Brain microvascular endothelial cell (primary cell): ENCODE measurements at regions not wholly inside any gene's neighbourhood (a gene's known extent, or its start where the extent isn't known, plus 50 kb on each side); places are given as distances from the start of the nearest gene placed in this dataset.
"Not testable (repeated sequence)": the region's sequence is repeated elsewhere in the genome, so short reads cannot be mapped to it uniquely, and the experiment has no call there.

Experiments
- DNase-seq: peaks from one replicate; pipeline ENCODE4 v3.0.0-alpha.2; 2020
- H3K27ac ChIP-seq: fragments of 250-450 bp; sonication (Bioruptor Pico); 2 replicates; pipeline ENCODE4 v1.5.1; 2020; ENCODE audit warnings: mild to moderate bottlenecking, moderate library complexity
- H3K27me3 ChIP-seq: fragments of 250-450 bp; sonication (Bioruptor Pico); replicated peaks from 2 replicates; pipeline ENCODE4 v1.5.1; 2020; ENCODE audit warnings: mild to moderate bottlenecking
- H3K36me3 ChIP-seq: fragments of 250-450 bp; sonication (Bioruptor Pico); replicated peaks from 2 replicates; pipeline ENCODE4 v1.5.1; 2020; ENCODE audit warnings: mild to moderate bottlenecking
- H3K4me3 ChIP-seq: 2 replicates; pipeline ENCODE4 v1.5.1; 2011; ENCODE audit warnings: low read depth, mild to moderate bottlenecking, control low read depth, low read length, moderate library complexity
- CTCF ChIP-seq: IDR thresholded peaks from 2 replicates; pipeline ENCODE4 v1.5.1; 2011; ENCODE audit warnings: low read depth, mild to moderate bottlenecking, moderate library complexity, low read length, control low read depth, inconsistent platforms; ENCODE audit errors: missing control alignments
- in situ Hi-C: cut with HindIII; loops from 2 replicates; pipeline ENCODE4 v1.10.0; 2017; ENCODE audit warnings: low sequenced_read_pairs, low pct_ligation_motif_present

- H3K36me3 ChIP-seq, result no peaks in the 10 kb centered on the region
- TF ChIP-seq CTCF, result no peak
- H3K4me3 ChIP-seq, result no peak overlapping the region
- H3K27me3 ChIP-seq, result no peaks in the 10 kb centered on the region
- peak; percentile 86 for DNase-seq
- in situ Hi-C loops, result no loop called here
- H3K27ac ChIP-seq, result peak overlapping the region; percentile 53
These were observed 75.6 kb downstream of the FHIP1A start for GRCh38 chr4:151484396-151485102.

GRCh38 chr4:151485541-151486131, 76.7 kb downstream of the FHIP1A start:
- in situ Hi-C loops, result no loop called here
- Histone ChIP-seq H3K4me3 (no peak overlapping the region), H3K27ac (no peak overlapping the region), H3K27me3 (no peaks in the 10 kb centered on the region), H3K36me3 (no peaks in the 10 kb centered on the region)
- no peak for DNase-seq
- TF ChIP-seq CTCF, result no peak

- Histone ChIP-seq H3K27me3 (no peaks in the 10 kb centered on the region), H3K4me3 (no peak overlapping the region), H3K27ac (no peak overlapping the region), H3K36me3 (no peaks in the 10 kb centered on the region)
- peak; percentile 49 for DNase-seq
- no peak for TF ChIP-seq CTCF
- in situ Hi-C loops, result no loop called here
These were observed 77.2 kb downstream of the FHIP1A start for GRCh38 chr4:151486168-151486567.

GRCh38 chr4:151488968-151489367, 80.0 kb downstream of the FHIP1A start:
- Histone ChIP-seq H3K4me3 (no peak overlapping the region), H3K36me3 (no peaks in the 10 kb centered on the region), H3K27me3 (no peaks in the 10 kb centered on the region), H3K27ac (no peak overlapping the region)
- in situ Hi-C loops, result no loop called here
- no peak for DNase-seq
- TF ChIP-seq CTCF, result no peak

GRCh38 chr4:151489462-151490203, 80.7 kb downstream of the FHIP1A start:
- no peak overlapping the region for H3K27ac ChIP-seq
- no peaks in the 10 kb centered on the region for H3K36me3 ChIP-seq
- no peak overlapping the region for H3K4me3 ChIP-seq
- DNase-seq, result no peak
- TF ChIP-seq CTCF, result no peak
- in situ Hi-C loops, result no loop called here
- no peaks in the 10 kb centered on the region for H3K27me3 ChIP-seq

- H3K4me3 ChIP-seq, H3K27me3 ChIP-seq, H3K36me3 ChIP-seq, DNase-seq, in situ Hi-C loops, H3K27ac ChIP-seq: not testable (repeated sequence)
These were observed 86.6 kb downstream of the FHIP1A start for GRCh38 chr4:151495612-151496011.

- H3K36me3 ChIP-seq, H3K4me3 ChIP-seq, DNase-seq, in situ Hi-C loops, H3K27ac ChIP-seq, H3K27me3 ChIP-seq: not testable (repeated sequence)
These were observed 102.6 kb downstream of the FHIP1A start for GRCh38 chr4:151511548-151511947.
